ENCODE measurements at regions not wholly inside any gene's neighbourhood (a gene's known extent, or its start where the extent isn't known, plus 50 kb on each side); places are given as distances from the start of the nearest gene placed in this dataset.
"Not testable (repeated sequence)": the region's sequence is repeated elsewhere in the genome, so short reads cannot be mapped to it uniquely, and the experiment has no call there.

DNA sequence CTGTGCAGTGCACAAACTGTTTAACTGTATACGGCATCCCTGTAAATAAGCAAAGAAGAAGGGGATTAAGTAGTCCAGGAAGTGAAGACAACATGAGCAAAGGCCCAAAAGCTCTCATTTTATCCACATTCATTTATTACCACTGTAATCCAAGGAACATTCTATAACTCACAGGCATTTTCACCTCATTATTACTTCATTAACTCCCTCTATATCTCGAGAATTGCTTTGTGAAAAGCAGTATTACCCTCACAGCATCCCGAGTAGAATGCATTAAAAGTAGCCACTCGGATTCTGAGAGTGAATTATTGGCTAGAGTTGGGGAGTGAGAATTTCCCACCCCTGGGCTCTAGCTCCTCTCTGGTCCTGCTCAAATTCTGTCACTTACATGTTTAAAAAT, 51.0 kb upstream of the CHCHD3 start:
- DNase-seq = no peak

DNA sequence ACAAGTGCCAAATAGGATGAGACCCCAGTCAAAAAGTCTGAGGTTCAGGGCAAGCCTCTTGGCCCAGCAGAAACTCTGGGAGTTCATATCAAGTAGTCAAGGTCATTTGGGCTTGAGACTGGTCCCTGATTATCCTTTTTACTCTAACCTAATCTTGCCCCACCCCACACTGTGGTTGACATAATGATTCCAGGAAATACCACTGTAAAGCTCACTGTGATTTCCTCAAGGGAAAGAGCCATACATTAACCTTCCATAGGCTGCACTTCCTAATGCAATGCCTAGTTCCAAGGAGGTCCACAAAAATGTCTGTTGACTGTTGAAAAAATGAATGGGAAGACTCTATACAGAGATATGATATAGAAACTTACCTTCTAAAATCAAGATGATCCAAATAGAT, 52.9 kb upstream of the CHCHD3 start:
- no peak for DNase-seq

DNA sequence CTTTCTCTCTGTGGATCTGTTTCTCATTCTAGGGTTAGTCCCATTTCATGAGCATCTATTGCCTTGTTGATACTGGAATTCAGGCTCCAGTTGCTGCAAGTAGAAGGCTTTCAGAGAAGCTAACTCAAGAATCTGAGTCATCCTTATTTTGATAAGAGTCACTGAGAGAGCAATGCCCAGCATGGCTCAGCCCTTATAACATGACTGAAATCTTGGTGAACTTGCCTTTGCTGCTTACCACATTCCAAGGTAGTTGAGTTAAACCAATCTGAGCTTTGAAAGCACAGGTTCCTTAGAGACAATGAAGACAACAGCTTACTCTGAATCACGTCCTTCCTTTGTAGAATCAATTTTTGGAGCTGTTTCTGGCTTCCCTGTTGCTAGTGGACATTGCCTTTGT, 53.6 kb upstream of the CHCHD3 start:
- DNase-seq = no peak

DNA sequence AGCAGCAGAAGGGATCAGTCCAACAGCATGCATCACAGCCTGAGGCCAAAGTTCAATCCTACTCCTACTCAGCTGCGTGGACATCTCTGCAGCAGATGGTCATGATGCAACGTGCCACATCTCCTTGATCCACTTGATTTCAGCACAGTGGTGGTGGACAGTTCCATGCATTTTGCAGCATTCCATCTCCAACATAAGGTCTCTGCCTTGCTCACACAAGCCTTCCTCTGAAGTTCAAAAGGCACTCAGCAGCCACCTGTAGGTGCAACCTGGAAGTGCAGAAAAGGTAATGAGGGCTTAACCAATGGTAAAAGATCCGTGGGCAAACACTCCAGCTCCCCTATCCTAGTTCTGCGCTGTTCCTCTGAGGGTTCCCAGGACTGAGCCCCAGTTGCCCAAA, 57.5 kb upstream of the CHCHD3 start:
- DNase-seq = peak; percentile 1

DNA sequence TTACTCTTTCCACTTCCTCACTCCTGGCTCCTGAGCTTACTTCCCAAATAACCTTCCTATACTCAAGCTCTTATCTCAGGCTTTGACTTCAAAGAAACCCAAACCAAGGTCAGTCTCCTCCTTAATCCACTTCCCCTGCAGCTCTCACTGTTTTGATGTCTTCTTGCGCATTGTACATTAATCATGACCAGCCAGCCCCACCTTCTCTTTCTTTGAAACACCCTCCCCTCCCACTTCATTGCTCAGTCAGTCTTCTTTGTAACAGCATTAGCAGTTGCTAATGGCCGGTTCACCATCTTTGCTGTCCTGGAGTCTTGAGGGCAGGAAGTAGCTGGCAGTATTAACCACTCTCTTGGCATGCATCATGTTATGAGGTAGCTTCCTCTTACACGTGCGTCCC, 57.9 kb upstream of the CHCHD3 start:
- DNase-seq = no peak

DNA sequence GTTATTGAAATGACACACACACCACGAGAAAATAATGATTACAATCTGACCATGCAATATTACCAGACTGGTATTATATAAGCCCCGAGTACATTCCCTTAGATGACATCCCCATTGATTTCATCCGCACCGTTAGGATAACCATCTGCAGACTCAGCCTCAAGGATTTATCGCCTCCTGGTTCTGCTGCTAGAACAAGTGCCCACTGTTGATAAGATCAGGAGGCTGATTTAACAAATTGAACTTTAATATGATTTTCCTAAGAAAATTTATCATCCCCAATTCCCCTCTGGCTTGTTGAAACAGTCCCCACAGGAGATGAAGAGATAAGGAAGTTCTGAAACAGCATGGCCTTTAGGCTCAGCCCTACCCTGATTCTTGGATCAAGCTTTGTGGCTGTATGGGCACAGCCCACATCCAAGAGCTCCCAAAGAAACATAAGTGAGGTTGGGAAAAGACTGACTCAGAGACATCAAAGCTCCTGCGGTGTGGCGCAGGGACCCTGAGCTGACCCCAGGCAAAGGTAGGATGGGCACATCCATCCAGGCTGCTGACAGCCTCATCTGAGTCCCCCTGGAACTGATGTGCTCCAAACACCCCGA, 59.2 kb upstream of the CHCHD3 start:
- no peak for DNase-seq

DNA sequence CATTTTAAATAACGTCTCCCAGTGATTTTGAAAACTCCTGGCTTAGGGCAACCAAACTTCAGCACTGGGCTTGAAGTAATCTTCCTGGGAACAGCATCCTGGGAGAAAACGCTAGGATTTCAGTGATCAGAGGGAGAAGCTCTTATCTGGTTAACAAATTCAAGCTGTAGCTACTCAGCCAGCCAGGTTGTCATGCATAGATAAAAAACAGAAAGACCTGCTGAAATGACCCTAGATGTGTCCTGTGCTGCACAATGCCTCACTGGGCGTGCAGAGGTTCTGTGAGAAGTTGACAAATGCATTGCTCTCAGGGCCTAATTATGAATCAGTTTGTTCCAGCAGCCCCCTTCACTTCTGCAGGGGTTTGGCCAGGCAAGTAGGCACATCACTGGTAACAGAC, 68.9 kb upstream of the CHCHD3 start:
- DNase-seq = no peak

DNA sequence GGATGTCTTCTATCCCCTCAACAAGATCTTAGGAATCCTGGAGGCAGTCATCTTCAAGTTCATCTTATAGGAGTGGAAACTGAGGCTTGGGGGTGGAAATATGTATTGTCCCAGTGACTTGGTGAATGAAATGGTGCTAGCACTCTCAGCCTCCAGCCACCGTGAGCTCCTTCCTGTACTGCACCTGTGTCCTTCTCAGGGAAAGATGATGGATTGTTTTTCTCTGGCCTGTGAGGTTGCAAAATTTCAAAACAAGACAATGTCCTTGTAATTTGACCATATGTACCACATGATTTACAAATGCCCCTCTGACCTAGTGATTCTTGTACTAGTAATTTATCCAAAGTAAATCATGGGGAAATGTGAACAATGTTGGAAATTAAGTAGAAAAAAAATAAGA, 71.0 kb upstream of the CHCHD3 start:
- no peak for DNase-seq

DNA sequence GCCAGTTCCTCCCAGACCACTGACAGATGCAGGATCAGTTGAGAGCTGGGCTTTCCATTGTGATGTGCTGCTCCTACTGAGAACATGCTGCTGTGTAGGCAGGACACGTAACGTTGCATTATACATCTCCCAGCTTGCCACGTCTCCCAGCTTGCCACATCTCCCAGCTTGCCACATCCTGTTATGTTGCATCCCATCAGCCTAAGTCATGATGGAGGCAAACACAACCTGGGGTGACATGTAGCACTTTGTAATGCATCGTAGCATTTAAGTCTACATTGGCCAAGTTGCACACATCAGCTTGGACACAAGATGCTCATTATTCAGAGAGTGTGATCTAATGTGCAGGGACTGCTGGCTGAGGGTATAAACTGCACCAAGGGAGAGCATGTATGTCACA, 73.3 kb upstream of the CHCHD3 start:
- no peak for DNase-seq

DNA sequence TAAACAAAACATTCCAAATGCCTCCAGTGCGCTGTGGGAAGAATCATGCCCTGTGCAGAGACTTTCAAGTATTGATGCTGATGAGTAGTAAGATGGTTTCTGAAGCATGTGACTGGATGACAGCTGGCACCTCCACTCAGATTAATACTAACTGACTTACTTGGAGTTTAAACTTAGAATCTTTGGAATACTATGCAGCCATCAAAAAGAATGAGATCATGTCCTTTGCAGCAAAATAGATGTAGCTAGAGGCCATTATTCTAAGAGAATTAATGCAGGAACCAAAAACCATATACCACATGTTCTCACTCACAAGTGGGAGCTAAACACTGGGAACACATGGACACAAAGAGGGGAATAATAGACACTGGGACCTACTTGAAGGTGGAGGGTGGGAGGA, 73.8 kb upstream of the CHCHD3 start:
- DNase-seq = no peak

DNA sequence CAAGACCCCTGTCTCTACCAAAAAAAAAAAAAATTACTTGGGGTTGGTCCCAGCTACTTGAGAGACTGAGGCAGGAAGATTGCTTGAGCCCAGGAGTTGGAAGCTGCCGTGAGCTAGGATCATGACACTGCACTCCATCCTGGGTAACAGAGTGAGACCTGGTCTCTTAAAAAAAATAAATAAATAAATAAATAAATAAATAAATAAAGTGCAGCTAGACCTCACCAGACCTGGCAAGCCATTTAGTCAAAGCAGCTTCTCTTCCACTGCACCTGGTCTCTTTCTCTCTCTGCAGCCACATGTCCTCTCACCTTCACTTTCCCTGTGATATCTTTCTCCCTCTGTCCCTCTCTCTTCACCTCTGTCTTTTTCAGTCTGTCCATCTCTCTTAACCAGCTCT, 75.2 kb upstream of the CHCHD3 start:
- no peak for DNase-seq

DNA sequence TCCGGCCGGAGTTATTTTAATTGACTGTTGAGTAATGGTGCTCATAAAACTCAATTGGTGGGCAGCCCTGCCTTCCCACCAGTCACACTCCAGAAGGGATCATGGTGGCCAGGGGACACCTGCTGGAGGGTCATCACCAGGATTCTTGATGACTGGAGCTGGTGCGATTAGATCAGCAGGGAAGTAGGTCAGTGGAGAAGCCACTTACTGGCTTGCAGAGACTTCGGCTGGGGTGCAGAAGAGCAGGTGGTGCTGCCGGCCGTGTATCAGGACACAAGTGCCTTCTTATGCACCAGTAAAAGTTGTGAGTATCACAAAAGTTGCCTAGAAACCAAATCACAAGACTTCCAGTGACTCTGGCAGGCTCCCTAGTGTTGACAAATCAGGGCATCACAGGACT, 82.6 kb upstream of the CHCHD3 start:
- no peak for DNase-seq

DNA sequence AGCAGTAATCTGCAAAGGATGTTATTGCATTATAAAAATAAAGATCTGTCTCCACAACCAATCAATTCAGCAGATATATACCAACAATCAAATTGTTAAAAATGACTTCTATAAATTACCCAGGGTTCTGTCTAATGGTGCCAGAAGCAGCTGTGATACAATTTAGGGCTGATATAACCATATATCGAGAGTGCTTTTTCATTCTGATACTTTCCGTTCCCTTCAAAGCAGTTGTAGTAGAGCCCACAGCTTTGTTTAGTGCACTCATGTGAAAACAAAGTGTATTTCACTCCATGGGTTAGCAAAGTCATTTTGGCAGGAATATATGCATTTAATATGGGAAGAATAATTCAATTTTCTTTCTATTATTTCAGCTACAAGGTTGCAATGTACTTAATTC, 83.1 kb upstream of the CHCHD3 start:
- no peak for DNase-seq

DNA sequence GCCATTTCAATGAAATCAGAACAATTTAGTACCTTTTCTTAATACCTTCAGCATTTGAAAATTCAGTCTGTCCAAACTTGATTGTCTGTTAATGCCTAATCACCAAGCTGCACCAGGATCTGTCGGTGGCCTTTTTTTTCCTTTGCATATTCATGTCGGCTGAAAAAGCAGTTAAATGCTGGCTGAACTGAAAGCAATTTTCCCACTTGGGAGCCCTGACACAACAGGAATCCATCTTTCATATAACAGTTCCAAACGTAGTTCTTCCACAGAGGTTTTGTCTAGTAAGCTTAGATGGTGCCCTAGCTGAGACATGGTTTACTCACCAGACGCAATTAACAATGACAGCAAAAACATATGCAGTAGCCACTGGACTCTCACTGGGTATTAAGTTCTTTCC, 83.6 kb upstream of the CHCHD3 start:
- no peak for DNase-seq

DNA sequence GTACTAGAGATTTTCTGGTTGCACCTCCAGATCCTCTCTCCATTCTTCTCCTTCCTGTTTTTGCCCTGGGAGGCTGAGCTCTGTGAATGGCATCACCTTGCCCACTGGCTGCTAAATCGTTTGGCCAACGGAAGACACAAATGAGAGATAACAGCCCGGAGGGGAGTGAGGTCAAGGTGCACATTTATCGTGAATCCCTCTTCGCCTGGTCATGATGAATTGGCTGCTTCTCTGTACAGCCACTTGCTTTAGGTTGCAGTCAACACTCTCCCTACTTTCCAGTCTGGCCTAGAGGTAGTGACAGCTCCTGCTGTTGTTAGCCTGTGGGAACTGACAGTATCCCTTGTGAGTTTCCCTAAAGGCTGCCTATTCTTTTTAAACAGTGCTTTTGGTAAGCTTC, 85.4 kb upstream of the CHCHD3 start:
- DNase-seq = no peak

DNA sequence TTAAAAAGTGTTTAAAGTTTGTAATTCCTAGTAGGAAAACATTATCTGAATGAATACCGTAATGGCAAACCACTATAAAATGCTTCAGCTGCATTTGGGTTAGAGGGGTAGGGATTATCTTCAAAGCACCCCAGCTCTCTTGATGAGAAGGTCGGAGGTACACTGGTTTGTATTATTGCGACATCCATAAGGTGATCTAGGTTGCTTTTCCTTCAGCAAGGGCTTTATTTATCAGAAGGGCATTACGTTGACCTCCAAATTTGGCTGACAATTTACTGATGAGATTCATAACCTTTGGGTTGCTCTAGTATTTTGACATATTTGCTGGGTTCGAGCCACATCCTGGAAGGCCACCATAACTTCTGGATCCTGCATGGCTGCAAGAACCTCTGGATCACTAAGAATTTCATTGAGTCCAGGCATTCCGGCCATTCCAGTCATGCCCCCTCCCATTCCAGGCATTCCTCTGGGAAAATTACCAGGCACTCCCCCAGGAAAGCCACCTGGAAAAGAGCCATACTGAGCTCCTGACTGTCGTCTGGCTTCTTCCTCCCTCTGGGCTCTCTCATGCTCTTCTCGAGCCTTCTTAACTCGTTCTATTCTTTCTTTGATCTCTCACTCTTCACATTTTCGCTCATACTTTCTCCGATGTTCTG, 83.6 kb upstream of the EXOC4 start:
- not testable (repeated sequence) for DNase-seq

DNA sequence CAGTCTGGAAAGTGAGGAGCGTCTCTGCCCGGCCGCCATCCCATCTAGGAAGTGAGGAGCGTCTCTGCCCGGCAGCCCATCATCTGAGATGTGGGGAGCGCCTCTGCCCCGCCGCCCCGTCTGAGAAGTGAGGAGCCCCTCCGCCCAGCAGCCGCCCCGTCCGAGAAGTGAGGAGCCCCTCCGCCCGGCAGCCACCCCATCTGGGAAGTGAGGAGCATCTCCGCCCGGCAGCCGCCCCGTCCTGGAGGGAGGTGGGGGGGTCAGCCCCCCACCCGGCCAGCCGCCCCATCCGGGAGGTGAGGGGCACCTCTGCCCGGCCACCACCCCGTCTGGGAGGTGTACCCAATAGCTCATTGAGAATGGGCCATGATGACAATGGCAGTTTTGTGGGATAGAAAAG, 75.4 kb upstream of the EXOC4 start:
- DNase-seq = not testable (repeated sequence)

DNA sequence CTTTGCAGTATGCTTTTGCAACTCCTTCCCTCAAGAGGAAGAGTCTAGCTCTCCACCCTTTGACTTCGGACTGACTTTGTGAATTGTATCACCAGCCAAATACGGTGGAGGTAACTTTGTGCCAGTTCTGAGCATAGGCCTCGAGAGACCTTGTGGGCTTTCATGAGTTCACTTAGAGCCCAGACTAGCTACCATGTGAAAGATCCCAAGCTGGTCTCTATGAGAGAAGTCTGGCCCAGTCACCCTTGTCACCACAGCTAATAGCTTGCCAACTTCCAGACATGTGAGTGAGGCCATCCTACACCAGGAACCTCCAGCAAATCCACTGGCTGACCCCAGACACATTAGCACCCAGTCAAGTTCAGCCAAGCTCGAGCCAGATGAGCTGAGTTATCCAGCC, 72.2 kb upstream of the EXOC4 start:
- no peak for DNase-seq

DNA sequence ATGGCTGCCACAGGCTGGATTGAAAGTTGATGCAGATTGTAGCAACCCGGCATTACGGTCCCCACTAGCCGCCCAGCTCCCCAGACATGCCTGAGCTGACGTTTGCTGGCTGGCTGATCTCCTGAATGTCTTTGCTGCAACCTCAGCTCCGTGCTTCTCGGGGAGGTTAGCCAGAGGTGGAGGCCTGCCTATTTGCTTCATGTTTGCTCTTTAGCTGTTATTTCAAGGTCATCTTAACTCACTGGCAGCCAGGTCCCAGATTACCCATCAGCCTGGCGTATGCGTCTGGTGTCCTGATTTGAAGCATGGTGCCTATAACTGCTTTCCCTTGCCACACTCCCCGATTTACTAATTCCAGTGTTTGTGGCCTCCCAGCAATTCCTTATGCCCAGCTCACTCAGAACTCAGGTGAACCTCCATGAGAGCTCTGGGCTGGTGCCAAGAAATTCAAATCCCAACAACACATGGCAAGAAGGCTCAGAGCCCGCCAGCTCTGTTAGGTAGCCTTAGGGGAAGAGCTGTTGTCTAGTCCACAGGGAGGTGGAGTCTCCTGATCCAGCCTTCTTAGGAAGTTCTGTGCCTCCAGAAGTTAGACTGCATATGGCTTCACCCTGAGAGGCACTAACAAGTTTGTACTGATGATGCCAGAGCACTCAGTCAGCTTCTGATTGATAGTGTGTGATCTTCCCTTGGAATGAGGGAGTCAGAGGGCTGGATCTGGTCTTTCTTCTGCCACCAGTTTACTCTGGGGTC, 69.7 kb upstream of the EXOC4 start:
- DNase-seq = no peak

DNA sequence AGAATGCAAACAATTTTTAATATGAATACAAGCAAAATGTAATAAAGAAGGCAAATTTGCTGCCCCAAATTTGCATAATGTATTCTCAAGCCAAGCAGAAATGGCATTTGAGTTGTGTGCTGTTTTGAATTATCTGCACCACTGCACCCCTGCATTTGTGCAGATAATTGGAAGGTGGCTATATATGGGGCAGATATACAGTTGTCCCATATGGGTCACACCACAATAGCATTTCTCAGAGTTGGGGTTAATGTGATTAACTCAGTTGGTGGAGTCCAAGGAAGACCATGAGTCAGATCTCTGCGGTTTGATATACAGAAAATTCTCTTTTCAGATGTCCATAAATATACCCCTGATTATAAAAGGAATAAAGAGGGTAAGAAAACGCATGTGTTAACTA, 68.9 kb upstream of the EXOC4 start:
- DNase-seq = no peak

DNA sequence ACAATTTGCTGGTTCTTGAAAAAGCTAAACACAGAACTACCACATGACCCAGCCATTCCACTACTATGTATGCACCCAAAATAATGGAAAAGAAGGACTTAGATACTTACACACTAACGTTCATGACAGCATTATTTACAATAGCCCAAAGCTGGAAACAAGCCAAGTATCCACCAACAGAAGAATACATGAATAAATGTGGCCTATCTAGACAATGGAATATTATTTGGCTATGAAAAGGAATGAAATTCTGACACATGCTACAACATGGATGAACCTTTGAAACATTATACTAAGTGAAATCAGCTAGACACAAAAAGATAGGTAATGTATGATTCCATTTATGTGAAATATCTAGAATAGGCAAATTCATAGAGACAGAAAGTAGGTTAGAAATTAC, 67.4 kb upstream of the EXOC4 start:
- no peak for DNase-seq

DNA sequence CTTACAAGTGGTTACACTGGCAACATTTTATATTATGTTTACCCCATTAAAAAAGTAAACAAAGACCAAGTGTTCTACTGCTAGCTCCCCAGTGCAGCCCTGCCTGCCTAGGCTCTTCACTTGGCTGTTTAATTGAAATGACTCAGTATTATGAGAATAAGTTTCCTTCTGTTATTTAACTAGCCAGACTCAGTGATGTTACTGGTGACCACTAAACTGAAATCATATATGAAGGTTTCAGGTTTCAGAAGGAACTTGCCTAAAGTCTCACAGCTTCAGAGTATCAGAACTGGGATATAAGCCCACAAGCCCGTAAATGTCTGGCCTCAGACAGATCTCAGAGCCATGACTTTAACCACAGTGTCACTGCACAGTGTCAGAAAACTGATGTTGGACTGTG, 66.8 kb upstream of the EXOC4 start:
- no peak for DNase-seq

DNA sequence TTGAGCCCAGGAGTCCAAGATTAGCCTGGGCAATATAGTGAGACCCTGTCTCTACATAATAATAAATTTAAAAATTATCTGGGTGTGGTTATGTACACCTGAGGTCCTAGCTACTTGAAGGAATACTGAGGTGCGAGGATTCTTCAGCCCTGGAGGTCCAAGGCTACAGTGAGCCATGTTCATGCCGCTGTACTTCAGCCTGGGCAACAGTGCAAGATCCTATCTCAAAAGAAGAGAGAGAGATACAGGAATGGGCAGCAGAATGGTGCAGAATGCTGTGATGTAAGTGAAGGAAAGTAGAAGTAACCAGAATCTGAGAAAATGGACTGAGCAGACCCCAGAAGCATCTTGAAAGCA, 62.7 kb upstream of the EXOC4 start:
- no peak for DNase-seq

DNA sequence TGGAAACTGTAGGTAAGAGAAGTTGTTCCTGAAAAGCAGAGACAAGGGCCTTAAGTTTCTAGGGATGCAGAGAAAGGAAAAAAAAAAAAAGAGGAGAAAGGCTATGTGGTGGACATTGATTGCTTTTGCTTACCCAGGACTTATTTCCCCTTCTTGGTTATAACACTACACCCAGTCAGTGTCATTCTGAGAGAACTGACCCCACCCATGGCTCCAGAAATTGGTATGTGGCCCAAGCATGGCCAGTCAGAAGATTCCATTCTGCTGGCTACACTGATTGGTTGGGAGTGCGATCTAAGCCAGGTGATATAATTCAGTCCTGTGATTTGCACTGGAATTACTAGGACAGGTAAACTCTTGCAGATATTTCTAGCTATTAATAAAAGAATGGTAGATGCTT, 62.2 kb upstream of the EXOC4 start:
- no peak for DNase-seq

DNA sequence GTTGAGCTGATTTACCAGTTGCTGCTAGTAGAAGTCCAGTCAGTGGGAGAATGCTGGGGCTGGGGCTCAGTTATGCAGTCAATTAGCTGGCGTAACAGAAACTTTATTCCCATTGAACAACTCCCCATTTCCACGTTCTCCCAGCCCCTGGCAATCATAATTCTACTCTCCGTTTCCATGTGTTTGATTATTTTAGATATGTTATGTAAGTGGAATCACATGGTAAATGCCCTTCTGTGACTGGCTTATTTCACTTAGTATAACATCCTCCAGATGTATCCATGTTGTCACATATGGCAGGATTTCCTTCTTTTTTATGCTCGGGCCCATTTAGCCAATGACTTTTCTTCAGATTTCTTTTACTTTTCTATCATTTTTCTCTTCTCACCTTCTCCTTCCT, 61.1 kb upstream of the EXOC4 start:
- no peak for DNase-seq

All from stimulated activated CD4-positive, alpha-beta T cell treated with anti-CD3 and anti-CD28 coated beads, Interleukin-1b, Interleukin-23, amount 100 ng/mL, for 48 hours (primary cell).